ENCODE measurements at regions not wholly inside any gene's neighbourhood (a gene's known extent, or its start where the extent isn't known, plus 50 kb on each side); places are given as distances from the start of the nearest gene placed in this dataset.

DNA sequence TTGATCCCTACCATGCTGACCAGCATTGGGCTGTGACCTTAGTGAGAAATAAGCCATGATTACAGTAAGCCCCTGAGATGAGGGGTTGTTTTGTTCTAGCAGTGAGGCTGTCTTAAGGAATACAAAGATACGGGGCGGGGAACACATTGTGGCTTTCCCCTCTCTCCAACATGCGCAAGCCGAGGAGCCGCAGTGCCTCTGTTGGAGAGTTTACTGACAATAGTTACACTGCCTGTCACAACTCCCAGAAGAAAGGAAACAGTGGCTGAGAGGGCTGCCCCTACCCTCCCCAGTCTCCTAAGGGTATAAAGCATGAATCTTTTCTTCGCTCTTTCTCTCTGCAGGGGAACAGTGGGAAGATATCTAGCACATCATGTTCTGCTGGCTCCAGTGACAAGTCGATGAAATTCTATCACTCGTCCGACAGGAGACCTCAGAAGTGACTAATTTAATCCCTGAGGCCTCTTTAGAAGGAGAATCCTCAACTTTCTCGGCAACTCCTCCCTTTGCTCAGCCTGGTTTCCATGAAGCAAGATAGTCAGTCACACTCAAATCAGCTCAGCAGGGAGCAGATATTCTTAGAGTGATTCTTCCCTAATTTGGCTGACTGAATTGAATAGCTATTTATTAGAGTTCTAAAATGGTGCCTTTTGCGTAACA is 409.0 kb upstream of the PROK2 start:
- TF ChIP-seq, protein P1, sequence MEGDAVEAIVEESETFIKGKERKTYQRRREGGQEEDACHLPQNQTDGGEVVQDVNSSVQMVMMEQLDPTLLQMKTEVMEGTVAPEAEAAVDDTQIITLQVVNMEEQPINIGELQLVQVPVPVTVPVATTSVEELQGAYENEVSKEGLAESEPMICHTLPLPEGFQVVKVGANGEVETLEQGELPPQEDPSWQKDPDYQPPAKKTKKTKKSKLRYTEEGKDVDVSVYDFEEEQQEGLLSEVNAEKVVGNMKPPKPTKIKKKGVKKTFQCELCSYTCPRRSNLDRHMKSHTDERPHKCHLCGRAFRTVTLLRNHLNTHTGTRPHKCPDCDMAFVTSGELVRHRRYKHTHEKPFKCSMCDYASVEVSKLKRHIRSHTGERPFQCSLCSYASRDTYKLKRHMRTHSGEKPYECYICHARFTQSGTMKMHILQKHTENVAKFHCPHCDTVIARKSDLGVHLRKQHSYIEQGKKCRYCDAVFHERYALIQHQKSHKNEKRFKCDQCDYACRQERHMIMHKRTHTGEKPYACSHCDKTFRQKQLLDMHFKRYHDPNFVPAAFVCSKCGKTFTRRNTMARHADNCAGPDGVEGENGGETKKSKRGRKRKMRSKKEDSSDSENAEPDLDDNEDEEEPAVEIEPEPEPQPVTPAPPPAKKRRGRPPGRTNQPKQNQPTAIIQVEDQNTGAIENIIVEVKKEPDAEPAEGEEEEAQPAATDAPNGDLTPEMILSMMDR (IDR thresholded peaks at IDR 0.05; ENCODE audit: insufficient read depth, low read length, poor library complexity, severe bottlenecking): no peak
- TF ChIP-seq EZH2phosphoT487 (conservative IDR thresholded peaks at IDR 0.05; ENCODE audit: low read length): no peak

Data from SU-DHL-6 (cell line).